ENCODE measurements at regions not wholly inside any gene's neighbourhood (a gene's known extent, or its start where the extent isn't known, plus 50 kb on each side); places are given as distances from the start of the nearest gene placed in this dataset.

DNA sequence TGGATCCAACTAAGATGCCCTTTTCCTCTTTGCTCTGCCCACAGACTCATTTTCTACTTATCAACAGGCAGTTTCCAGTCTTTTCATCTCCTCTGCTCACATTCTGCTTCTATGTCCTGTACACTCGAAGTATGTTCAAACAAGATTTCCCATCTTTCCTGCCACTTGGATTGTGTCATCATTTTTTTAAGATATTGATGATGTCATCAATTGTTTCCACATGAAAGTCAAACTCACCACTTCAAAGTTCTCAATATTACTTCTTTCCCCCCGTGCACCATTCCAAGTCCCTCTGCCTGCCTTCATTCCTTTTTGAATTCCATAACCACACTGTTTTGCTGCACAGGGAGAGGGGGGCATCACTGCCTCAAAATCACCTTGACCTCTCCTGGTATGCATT is 175.0 kb upstream of the RFX3 start:
- TF ChIP-seq POLR2A (IDR thresholded peaks at IDR 0.05) = no peak
- TF ChIP-seq, protein P1, sequence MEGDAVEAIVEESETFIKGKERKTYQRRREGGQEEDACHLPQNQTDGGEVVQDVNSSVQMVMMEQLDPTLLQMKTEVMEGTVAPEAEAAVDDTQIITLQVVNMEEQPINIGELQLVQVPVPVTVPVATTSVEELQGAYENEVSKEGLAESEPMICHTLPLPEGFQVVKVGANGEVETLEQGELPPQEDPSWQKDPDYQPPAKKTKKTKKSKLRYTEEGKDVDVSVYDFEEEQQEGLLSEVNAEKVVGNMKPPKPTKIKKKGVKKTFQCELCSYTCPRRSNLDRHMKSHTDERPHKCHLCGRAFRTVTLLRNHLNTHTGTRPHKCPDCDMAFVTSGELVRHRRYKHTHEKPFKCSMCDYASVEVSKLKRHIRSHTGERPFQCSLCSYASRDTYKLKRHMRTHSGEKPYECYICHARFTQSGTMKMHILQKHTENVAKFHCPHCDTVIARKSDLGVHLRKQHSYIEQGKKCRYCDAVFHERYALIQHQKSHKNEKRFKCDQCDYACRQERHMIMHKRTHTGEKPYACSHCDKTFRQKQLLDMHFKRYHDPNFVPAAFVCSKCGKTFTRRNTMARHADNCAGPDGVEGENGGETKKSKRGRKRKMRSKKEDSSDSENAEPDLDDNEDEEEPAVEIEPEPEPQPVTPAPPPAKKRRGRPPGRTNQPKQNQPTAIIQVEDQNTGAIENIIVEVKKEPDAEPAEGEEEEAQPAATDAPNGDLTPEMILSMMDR (IDR thresholded peaks at IDR 0.05) = no peak

Data from breast epithelium (tissue), 3 donors.